Ovary (tissue), 7 donors: ENCODE measurements at regions not wholly inside any gene's neighbourhood (a gene's known extent, or its start where the extent isn't known, plus 50 kb on each side); places are given as distances from the start of the nearest gene placed in this dataset.

Experiments used
- DNase-seq, 5 donors: peaks; one replicate each; pipeline ENCODE4 v3.0.0-alpha.2; 2019 to 2020
- H3K27ac ChIP-seq, 2 donors: fragments of 200-600 bp; one replicate each; pipeline versions ENCODE4 v1.5.1 to v1.8.0; 2019 to 2022
- H3K27me3 ChIP-seq: fragments of 200-600 bp; one replicate; pipeline ENCODE4 v1.8.0; 2022
- H3K36me3 ChIP-seq: fragments of 200-600 bp; sonication (generic); one replicate; pipeline ENCODE4 v1.5.1; 2019
- H3K4me1 ChIP-seq: one replicate; pipeline ENCODE4 v1.8.1; 2013; ENCODE audit warnings: mild to moderate bottlenecking, moderate library complexity; ENCODE audit not compliant: insufficient read depth
- H3K4me3 ChIP-seq: fragments of 200-600 bp; sonication (generic); one replicate; pipeline ENCODE4 v1.5.1; 2017
- H3K9me3 ChIP-seq, 2 donors: fragments of 200-600 bp in 1 of 2; sonication (generic) in 1 of 2; one replicate each; pipeline versions ENCODE4 v1.5.1 to v1.8.1; 2013 to 2019; ENCODE audit warnings: mild to moderate bottlenecking in 1 of 2, moderate library complexity in 1 of 2
- EP300 ChIP-seq: sonication (generic); formaldehyde crosslinking; IDR thresholded peaks from one replicate; pipeline ENCODE4 v1.6.1; 2017; ENCODE audit warnings: antibody characterized with exemption
- POLR2A ChIP-seq: fragments of 450-650 bp; IDR thresholded peaks from one replicate; pipeline ENCODE4 v1.6.1; 2017; ENCODE audit warnings: antibody characterized with exemption, mild to moderate bottlenecking, moderate library complexity
- WGBS, 3 donors: extraction: QIAGEN DNeasy Blood & Tissue Kit in 1 of 3; methylation state at CpG; one replicate each; pipeline versions ENCODE4 v1.1.5 to v1.1.7; 2013 to 2017; 5-methylcytosine and 5-hydroxymethylcytosine counted together
- intact Hi-C, 4 donors: fragments of 100-400 bp; cut with DNase I; formaldehyde crosslinking; loops; one replicate each; pipeline versions ENCODE4 v1.11.0 to v1.15.1; 2022 to 2023
- TF ChIP-seq, protein P1 (sequence below), 3 donors: fragments of 450-650 bp in 2 of 3; fragments of 200-600 bp in 1 of 3; IDR thresholded peaks; one replicate each; pipeline versions ENCODE4 v1.5.1 to v1.8.0; 2016 to 2022; ENCODE audit warnings: antibody characterized with exemption in 3 of 3, mild to moderate bottlenecking in 1 of 3
- donor health status: DM: no; HTN: no; CAD: no; lungs with moderate emphysema.
- donor health status: DM: no; HTN: no; CAD: no.
- donor health status: Bipolar disorder and iron deficiency.
- donor health status: DM: no; HTN: no; CAD: no.
- donor health status: DM: yes; HTN: yes; CAD: no.

- Histone ChIP-seq H3K36me3 (no peaks in the 10 kb centered on the region), H3K4me3 (no peak overlapping the region), H3K9me3 (no peaks in the 10 kb centered on the region), H3K27ac (peak overlapping the region in 1 of 2 donors; percentile 39), H3K4me1 (peaks cover 5% of the 10 kb centered on the region), H3K27me3 (no peaks in the 10 kb centered on the region)
- DNase-seq = peak in 1 of 5 donors; percentile 25
- 17 to 35% (median 20%) methylated on average over 10 of the region's 10 CpGs for WGBS, 3 donors
- TF ChIP-seq, protein P1, sequence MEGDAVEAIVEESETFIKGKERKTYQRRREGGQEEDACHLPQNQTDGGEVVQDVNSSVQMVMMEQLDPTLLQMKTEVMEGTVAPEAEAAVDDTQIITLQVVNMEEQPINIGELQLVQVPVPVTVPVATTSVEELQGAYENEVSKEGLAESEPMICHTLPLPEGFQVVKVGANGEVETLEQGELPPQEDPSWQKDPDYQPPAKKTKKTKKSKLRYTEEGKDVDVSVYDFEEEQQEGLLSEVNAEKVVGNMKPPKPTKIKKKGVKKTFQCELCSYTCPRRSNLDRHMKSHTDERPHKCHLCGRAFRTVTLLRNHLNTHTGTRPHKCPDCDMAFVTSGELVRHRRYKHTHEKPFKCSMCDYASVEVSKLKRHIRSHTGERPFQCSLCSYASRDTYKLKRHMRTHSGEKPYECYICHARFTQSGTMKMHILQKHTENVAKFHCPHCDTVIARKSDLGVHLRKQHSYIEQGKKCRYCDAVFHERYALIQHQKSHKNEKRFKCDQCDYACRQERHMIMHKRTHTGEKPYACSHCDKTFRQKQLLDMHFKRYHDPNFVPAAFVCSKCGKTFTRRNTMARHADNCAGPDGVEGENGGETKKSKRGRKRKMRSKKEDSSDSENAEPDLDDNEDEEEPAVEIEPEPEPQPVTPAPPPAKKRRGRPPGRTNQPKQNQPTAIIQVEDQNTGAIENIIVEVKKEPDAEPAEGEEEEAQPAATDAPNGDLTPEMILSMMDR (IDR thresholded peaks at IDR 0.05) = no peak
- TF ChIP-seq EP300 (no peak), POLR2A (no peak)
- intact Hi-C loops = loop anchor here in 2 of 4 donors (5.0 kb wide), 1 partner anchor 225 kb away; no protein-coding TSS in a partner anchor
Observed at GRCh38 chr4:15232366-15233263, 195.2 kb upstream of the C1QTNF7 start.

DNA sequence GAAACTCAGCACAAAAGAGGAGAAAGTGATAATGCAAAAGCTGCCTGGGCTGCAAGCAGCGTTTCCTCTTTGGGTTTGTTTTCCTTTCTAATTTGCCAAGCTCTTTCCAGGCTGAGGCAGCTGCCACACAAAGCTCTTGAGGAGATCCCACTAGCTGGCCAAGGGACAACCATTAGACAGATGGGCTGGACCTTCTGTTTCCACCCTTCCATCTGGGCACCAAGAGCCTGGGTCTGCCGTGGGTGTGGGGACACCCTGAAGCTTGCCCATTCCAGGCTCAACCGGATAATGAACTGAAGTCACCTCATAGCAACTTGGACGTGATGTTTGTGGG lies 194.6 kb upstream of the C1QTNF7 start:
- peak overlapping the region in 1 of 2 donors; percentile 37 for H3K27ac ChIP-seq
- WGBS, 3 donors = 41 to 63% (median 42%) methylated on average over 4 of the region's 4 CpGs
- no peaks in the 10 kb centered on the region for H3K27me3 ChIP-seq
- no peak for TF ChIP-seq EP300
- TF ChIP-seq, protein P1 (IDR thresholded peaks at IDR 0.05) = no peak
- no peak for TF ChIP-seq POLR2A
- no peaks in the 10 kb centered on the region for H3K36me3 ChIP-seq
- no peaks in the 10 kb centered on the region for H3K9me3 ChIP-seq
- DNase-seq = no peak
- H3K4me3 ChIP-seq = no peak overlapping the region
- intact Hi-C loops = loop anchor here in 2 of 4 donors (5.0 kb wide), 1 partner anchor 224 kb away; no protein-coding TSS in a partner anchor
- peaks cover 5% of the 10 kb centered on the region for H3K4me1 ChIP-seq

DNA sequence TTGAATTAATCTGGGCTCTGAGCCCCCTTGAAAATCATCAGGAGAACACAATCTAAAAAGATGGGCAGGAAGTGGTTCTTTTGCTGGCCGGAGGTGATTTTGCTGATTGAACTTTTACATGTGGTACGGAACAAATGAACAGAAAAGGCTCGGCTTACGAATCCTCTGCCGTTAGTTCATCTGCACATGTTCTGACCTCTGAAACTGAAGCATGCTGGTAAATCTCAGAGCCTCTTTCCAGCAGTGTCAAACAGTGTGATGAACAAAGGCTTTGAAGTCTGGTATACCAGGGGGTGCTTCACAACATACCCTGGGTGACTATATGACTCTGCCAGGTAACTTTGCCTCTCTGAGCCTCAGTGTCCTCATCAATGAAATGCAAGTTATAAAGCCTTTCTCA lies 194.2 kb upstream of the C1QTNF7 start:
- H3K27ac ChIP-seq = peak overlapping the region in 1 of 2 donors; percentile 37
- WGBS, 3 donors = 55 to 82% (median 79%) methylated on average over 5 of the region's 5 CpGs
- DNase-seq = no peak
- H3K27me3 ChIP-seq = no peaks in the 10 kb centered on the region
- H3K9me3 ChIP-seq = no peaks in the 10 kb centered on the region
- no peak overlapping the region for H3K4me3 ChIP-seq
- no peaks in the 10 kb centered on the region for H3K36me3 ChIP-seq
- H3K4me1 ChIP-seq = peaks cover 5% of the 10 kb centered on the region
- intact Hi-C loops = loop anchor here in 2 of 4 donors (5.0 kb wide), 1 partner anchor 224 kb away; no protein-coding TSS in a partner anchor
- TF ChIP-seq EP300 (no peak), POLR2A (no peak)
- TF ChIP-seq, protein P1 (IDR thresholded peaks at IDR 0.05) = no peak

GRCh38 chr4:15234116-15234855 lies 193.5 kb upstream of the C1QTNF7 start:
- H3K9me3 ChIP-seq = no peaks in the 10 kb centered on the region

More at GRCh38 chr4:15234116-15234855, 193.5 kb upstream of the C1QTNF7 start:
- no peak overlapping the region for H3K27ac ChIP-seq
- H3K4me1 ChIP-seq = peaks cover 5% of the 10 kb centered on the region
- H3K36me3 ChIP-seq = no peaks in the 10 kb centered on the region
- H3K27me3 ChIP-seq = no peaks in the 10 kb centered on the region
- DNase-seq = no peak
- intact Hi-C loops = loop anchor here in 2 of 4 donors (5.0 kb wide), 1 partner anchor 223 kb away; no protein-coding TSS in a partner anchor
- 47 to 52% (median 50%) methylated on average over 7 of the region's 7 CpGs for WGBS, 3 donors
- TF ChIP-seq, protein P1 (IDR thresholded peaks at IDR 0.05) = no peak
- TF ChIP-seq POLR2A (no peak), EP300 (no peak)
- H3K4me3 ChIP-seq = no peak overlapping the region
